HG03575 (cell line): ENCODE measurements at regions not wholly inside any gene's neighbourhood (a gene's known extent, or its start where the extent isn't known, plus 50 kb on each side); places are given as distances from the start of the nearest gene placed in this dataset.
"Not testable (repeated sequence)": the region's sequence is repeated elsewhere in the genome, so short reads cannot be mapped to it uniquely, and the experiment has no call there.

Experiments used
- ATAC-seq: cut with Tn5 transposase; IDR thresholded peaks from one replicate; pipeline ENCODE4 v1.9.1; 2021; ENCODE audit not compliant: unreplicated experiment, insufficient number of reproducible peaks, low FRiP score; ENCODE audit errors: extremely low read depth

DNA sequence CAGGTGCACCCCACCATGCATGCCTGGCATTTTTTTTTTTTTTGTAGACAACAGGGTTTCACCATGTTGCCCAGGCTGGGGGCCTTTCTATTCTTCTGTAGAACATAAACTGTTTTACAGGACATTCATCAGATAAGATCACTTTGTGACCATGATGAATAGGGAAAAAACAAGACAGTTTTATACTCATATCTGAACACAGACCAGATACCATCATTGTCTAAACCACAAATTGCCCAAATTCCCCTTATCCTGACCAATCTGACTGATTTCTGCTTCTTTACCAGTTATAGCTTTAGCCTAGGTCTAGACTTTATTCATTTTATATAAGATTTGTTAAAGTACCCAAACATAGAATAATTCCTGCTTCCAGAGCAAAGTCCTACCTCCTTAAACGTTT, 1699.3 kb upstream of the TMEFF2 start:
- no peak for ATAC-seq

- peak; percentile 65 for ATAC-seq
Observed at GRCh38 chr2:193891023-193891422, 1696.3 kb upstream of the TMEFF2 start.

GRCh38 chr2:193885419-193885818, 1690.7 kb upstream of the TMEFF2 start:
- no peak for ATAC-seq

- ATAC-seq, result no peak
Observed at GRCh38 chr2:193883820-193884219, 1689.1 kb upstream of the TMEFF2 start.

GRCh38 chr2:193876980-193877379, 1682.2 kb upstream of the TMEFF2 start:
- no peak for ATAC-seq

DNA sequence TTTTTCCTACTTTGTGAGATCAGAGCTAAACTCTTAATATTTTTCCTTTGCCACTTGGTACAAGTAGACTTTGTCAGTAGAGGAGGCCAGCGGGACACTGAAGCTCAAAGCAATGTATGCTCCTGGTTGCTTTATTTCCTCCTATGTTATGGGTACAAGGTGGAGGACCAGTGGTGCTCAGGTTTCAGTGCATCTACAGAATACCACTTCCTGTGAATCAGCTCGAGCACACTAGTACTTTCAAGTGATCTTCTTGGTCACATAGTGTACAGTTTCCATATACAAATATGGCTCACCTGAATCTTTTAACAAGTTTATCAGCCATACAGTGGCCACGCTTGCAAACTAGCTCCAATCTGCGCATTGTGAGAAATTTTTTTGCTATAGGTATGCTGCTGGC, 1674.8 kb upstream of the TMEFF2 start:
- ATAC-seq, result no peak

- ATAC-seq, result no peak
Observed at GRCh38 chr2:193868833-193869232, 1674.1 kb upstream of the TMEFF2 start.

DNA sequence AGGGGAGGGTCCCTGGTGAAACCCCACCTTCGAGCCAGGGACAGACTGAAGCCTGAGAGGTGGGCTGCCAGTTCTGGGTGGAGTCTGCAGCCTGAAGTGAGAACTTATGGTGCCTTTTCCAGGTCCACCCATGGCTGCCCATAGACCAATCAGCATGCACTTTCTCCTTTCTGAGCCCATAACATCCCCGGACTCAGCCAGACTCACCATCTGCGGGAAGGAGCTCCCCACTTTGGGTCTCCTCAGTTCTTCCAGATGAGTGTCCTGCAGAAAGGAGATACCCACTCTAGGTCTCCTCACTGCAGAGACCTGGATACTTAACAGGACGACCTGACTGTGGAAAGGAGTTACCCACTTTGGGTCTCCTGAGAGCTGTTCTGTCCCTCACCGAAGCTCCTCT, 1673.4 kb upstream of the TMEFF2 start:
- no peak for ATAC-seq

- no peak for ATAC-seq
Observed at GRCh38 chr2:193867454-193867853, 1672.7 kb upstream of the TMEFF2 start.

- no peak for ATAC-seq
Observed at GRCh38 chr2:193861557-193861956, 1666.8 kb upstream of the TMEFF2 start.

- no peak for ATAC-seq
Observed at GRCh38 chr2:193847991-193848390, 1653.3 kb upstream of the TMEFF2 start.

DNA sequence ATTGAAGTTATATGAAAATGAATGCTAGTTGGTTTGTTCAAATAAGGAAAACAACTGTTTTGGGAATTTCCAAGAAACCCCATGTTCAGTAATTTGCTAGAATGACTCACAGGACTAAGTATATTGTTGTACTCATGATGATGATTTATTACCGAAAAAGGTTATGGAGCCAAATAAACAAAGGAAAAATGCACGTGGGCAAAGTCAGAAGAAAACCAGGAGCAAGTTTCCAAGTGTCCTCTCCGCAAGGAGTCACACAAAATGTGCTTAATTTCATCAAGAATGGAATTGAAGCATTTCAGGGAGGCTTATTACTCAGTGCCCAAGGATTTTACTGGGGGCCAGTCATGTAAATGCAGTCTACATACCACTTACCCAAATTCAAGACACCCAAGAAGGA, 1652.4 kb upstream of the TMEFF2 start:
- ATAC-seq, result no peak

DNA sequence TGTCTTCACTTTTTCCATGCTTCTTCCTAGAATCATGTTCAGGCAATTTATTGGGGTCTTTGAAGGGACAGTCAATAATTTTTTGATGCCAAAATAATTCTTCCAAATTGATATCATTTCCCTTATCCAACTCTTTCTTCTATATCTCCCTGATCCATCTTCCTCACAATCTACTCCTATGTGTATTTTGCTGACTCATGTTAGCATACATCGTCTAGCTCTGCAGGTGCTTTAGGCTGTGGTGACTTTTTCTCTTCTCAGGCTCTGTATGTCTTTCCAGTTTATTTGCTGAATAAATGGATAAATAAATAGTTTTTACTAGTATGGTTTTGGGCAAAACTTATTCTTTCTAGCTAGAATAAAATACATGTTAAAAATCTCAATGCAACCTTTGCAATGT, 1650.9 kb upstream of the TMEFF2 start:
- no peak for ATAC-seq

GRCh38 chr2:193843675-193844074, 1648.9 kb upstream of the TMEFF2 start:
- ATAC-seq, result no peak

GRCh38 chr2:193841384-193842150, 1646.8 kb upstream of the TMEFF2 start:
- ATAC-seq, result no peak

DNA sequence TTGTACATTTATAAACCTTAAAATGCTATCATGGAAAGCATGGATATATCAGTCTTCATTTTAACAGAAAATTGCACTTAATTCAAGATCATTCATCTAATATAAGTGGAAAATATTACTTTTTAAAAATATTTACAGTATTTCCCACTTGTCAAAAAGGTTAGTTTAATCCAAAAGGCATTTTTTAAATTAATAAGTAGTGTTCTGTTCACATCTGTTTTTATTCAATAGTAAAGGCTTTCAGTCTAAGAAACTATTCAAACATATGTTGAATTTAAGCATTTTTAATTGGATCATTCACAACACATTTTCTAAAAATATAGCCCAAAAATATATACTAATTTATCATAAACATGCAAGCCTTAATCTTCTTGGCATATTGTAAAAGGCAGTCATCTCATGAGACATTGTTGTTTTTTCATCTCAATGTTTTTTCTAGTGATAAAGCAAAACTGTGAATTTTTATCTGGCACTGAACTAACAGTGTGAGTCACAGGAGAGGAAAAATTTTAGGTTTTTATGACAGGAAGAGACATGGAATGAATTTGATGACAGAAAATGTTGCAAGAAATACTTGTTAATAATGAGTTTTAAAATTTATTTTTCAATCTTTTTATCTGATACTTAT, 1642.5 kb upstream of the TMEFF2 start:
- ATAC-seq, result no peak

DNA sequence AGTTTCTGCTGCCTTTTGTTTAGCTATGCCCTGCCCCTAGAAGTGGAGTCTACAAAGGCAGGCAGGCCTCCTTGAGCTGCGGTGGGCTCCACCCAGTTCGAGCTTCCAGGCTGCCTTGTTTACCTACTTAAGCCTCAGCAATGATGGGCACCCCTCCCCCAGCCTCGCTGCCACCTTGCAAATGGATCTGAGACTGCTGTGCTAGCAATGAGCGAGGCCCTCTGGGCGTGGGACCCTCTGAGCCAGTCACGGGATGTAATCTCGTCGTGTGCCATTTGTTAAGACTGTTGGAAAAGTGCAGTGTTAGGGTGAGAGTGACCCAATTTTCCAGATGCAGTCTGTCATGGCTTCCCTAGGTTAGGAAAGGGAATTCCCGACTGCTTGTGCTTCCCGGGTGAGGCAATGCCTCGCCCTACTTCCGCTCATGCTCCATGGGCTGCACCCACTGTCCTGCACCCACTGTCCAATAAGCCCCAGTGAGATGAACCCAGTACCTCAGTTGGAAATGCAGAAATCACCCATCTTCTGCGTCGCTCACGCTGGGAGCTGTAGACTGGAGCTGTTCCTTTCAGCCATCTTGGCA, 1641.8 kb upstream of the TMEFF2 start:
- ATAC-seq, result not testable (repeated sequence)

GRCh38 chr2:193833895-193834294, 1639.2 kb upstream of the TMEFF2 start:
- ATAC-seq, result not testable (repeated sequence)

DNA sequence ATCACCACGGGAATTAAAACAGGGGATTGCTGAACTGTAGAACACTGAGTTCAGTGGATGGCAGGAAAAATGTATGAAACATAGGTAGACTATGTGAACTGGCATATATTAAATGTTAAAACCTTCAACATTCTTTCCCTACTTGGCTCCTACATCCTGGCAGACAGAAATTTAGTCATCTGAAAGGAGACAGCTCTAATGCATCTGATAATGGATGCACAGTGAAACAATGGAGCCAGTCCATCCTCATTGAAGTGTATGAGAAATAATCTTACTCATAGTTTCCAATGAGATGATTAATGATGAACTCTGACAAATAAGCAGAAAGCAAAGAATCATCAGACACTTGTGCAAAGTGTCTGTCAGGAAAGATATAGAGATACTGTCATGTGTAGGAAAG, 1629.7 kb upstream of the TMEFF2 start:
- ATAC-seq, result no peak

DNA sequence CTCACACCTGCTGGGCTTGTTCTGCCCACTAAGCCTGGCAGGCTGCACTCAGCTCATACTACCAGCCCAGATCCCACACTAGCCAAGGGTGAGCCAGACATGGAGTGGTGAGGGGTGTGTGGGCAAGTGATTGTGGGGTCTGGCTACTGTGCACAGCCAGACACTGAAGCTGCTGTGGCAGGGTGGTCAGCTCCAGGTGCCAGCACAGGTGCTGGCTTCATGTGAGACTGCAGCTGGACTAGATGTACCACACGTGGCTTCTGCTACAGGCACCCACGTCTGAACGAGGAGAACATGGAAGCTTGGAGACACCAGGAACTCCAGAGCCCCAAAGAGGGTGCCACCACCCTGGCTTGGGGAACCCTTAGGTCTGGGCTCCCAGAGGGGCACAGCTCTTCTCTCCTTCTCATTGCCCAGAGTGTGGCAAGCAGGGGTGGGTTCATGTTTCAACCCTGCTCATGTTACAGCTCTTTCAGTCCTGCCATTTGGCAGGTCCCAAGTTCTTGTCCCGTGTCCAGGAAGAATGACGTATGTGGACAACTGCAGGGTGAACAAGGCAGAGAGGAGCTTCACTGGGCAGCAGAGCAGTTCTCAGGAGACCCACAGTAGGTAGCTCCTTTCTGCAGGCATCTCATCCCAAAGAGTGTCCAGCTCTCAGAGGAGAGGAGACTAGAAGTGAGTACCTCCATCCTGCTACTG, 1624.2 kb upstream of the TMEFF2 start:
- no peak for ATAC-seq
